GM12874 (cell line): ENCODE measurements at regions not wholly inside any gene's neighbourhood (a gene's known extent, or its start where the extent isn't known, plus 50 kb on each side); places are given as distances from the start of the nearest gene placed in this dataset.

Experiments
- CTCF ChIP-seq: IDR thresholded peaks from 2 replicates; pipeline ENCODE4 v1.5.1; 2011; ENCODE audit warnings: low read depth, mild to moderate bottlenecking, control low read depth, low read length, moderate library complexity; ENCODE audit not compliant: insufficient read depth

GRCh38 chr11:129576652-129577051 is 201.0 kb downstream of the BARX2 start:
- no peak for TF ChIP-seq CTCF

GRCh38 chr11:129578006-129578405 is 202.4 kb downstream of the BARX2 start:
- no peak for TF ChIP-seq CTCF

- no peak for TF ChIP-seq CTCF
These were observed 204.6 kb downstream of the BARX2 start for GRCh38 chr11:129580278-129580677.

- TF ChIP-seq CTCF: no peak
These were observed 208.7 kb downstream of the BARX2 start for GRCh38 chr11:129584316-129584715.

GRCh38 chr11:129589190-129589860 is 213.7 kb downstream of the BARX2 start:
- TF ChIP-seq CTCF: no peak

- TF ChIP-seq CTCF: no peak
These were observed 214.5 kb downstream of the BARX2 start for GRCh38 chr11:129590030-129590752.

GRCh38 chr11:129590753-129591475 is 215.3 kb downstream of the BARX2 start:
- no peak for TF ChIP-seq CTCF
